GM12878 (cell line): ENCODE measurements at regions not wholly inside any gene's neighbourhood (a gene's known extent, or its start where the extent isn't known, plus 50 kb on each side); places are given as distances from the start of the nearest gene placed in this dataset.

Experiments used
- ATAC-seq: fragments of 200-7000 bp; cut with Tn5 transposase; 3 replicates; pipeline ENCODE4 v1.9.1; 2020; ENCODE audit warnings: mild to moderate bottlenecking, moderate library complexity
- BruUV-seq: library from RNA; stranded (reverse); fragments of 400-500 nt; replicated peaks from 2 replicates; lab custom pipeline; 2021; lab: Mats Ljungman, UMichigan
- CTCF ChIA-PET: fragments of 300-600 bp; sonication (Branson Sonifier 250); formaldehyde crosslinking; extraction: SDS; loops from one replicate; lab custom pipeline; 2021; ENCODE audit warnings: inconsistent platforms; lab: Yijun Ruan, JAX
- POLR2A ChIA-PET: fragments of 350-600 bp; formaldehyde crosslinking; extraction: SDS; loops from one replicate; lab custom pipeline; 2021; ENCODE audit warnings: inconsistent platforms; lab: Charles Lee
- RAD21 ChIA-PET: fragments of 300-600 bp; sonication (Branson Sonifier 250); formaldehyde crosslinking; loops from one replicate; lab custom pipeline; 2023; ENCODE audit warnings: antibody characterized with exemption; ENCODE audit not compliant: unreplicated experiment; lab: Charles Lee
- SMC1A ChIA-PET: fragments of 300-600 bp; sonication (Branson Sonifier 250); formaldehyde crosslinking; loops from one replicate; lab custom pipeline; 2023; ENCODE audit not compliant: unreplicated experiment, uncharacterized antibody; lab: Charles Lee
- DNase-seq: peaks from one replicate; pipeline ENCODE4 v3.0.0-alpha.2; 2011; ENCODE audit warnings: low read depth, low spot score
- FAIRE-seq: peaks from 3 replicates; lab custom pipeline; 2011; peaks lifted over from hg19 to GRCh38; lab: Jason Lieb, UNC
- H2AFZ ChIP-seq: 2 replicates; pipeline ENCODE4 v1.6.0; 2011; ENCODE audit warnings: low read depth, low read length, control low read depth; ENCODE audit not compliant: control insufficient read depth
- H3K27ac ChIP-seq: 2 replicates; pipeline ENCODE4 v1.5.1; 2011; ENCODE audit warnings: control low read depth; ENCODE audit not compliant: control insufficient read depth, insufficient read depth
- H3K27me3 ChIP-seq, 2 experiments: replicated peaks in 1 of 2; 2 replicates each; pipeline versions ENCODE4 v1.6.0 to v1.6.1; 2011; ENCODE audit warnings: low read length in 1 of 2; ENCODE audit not compliant: control insufficient read depth in 2 of 2, insufficient read depth in 2 of 2
- H3K36me3 ChIP-seq, 2 experiments: 2 replicates each; pipeline ENCODE4 v1.5.1; 2011; ENCODE audit warnings: low read length in 1 of 2; ENCODE audit not compliant: control insufficient read depth in 2 of 2, insufficient read depth in 2 of 2
- H3K4me1 ChIP-seq: 2 replicates; pipeline ENCODE4 v1.6.1; 2011; ENCODE audit warnings: mild to moderate bottlenecking, low read length, moderate library complexity, mixed read lengths; ENCODE audit not compliant: control insufficient read depth, insufficient read depth
- H3K4me2 ChIP-seq: 2 replicates; pipeline ENCODE4 v1.6.0; 2011; ENCODE audit warnings: control low read depth; ENCODE audit not compliant: control insufficient read depth, insufficient read depth
- H3K4me3 ChIP-seq: fragments of 200-600 bp; sonication (generic); 2 replicates; pipeline ENCODE4 v1.5.1; 2016
- H3K79me2 ChIP-seq: 2 replicates; pipeline ENCODE4 v1.6.0; 2011; ENCODE audit warnings: low read length; ENCODE audit not compliant: control insufficient read depth, insufficient read depth
- H3K9ac ChIP-seq: 2 replicates; pipeline ENCODE4 v1.8.0; 2011; ENCODE audit warnings: low read length, control low read depth, mixed read lengths; ENCODE audit not compliant: control insufficient read depth, insufficient read depth
- H3K9me3 ChIP-seq: replicated peaks from 3 replicates; pipeline ENCODE4 v1.5.1; 2011; ENCODE audit warnings: mild to moderate bottlenecking, low read length; ENCODE audit not compliant: control insufficient read depth, insufficient read depth
- H4K20me1 ChIP-seq: 2 replicates; pipeline ENCODE4 v1.6.0; 2011; ENCODE audit not compliant: control insufficient read depth, insufficient read depth
- BCL3 ChIP-seq: IDR thresholded peaks from 2 replicates; pipeline ENCODE4 v1.6.1; 2011; ENCODE audit warnings: borderline replicate concordance, low read depth, mild to moderate bottlenecking, moderate library complexity, low read length; ENCODE audit not compliant: insufficient read depth, poor library complexity, severe bottlenecking
- CBFB ChIP-seq: IDR thresholded peaks from 2 replicates; pipeline ENCODE4 v1.6.1; 2016; ENCODE audit warnings: antibody characterized with exemption, low read depth
- ESRRA ChIP-seq: IDR thresholded peaks from 2 replicates; pipeline ENCODE4 v1.6.1; 2012; ENCODE audit warnings: mild to moderate bottlenecking, low read length, improper control_type of control experiment
- FOXK2 ChIP-seq: fragments of 450-650 bp; IDR thresholded peaks from 2 replicates; pipeline ENCODE4 v1.6.1; 2017; ENCODE audit warnings: mild to moderate bottlenecking, moderate library complexity
- NFIC ChIP-seq: IDR thresholded peaks from 2 replicates; pipeline ENCODE4 v1.6.1; 2012; ENCODE audit warnings: low read depth, mild to moderate bottlenecking, inconsistent platforms, low read length, moderate library complexity
- PAX8 ChIP-seq: fragments of 450-650 bp; IDR thresholded peaks from 2 replicates; pipeline ENCODE4 v1.6.1; 2017; ENCODE audit warnings: mild to moderate bottlenecking, moderate library complexity
- SPI1 ChIP-seq: IDR thresholded peaks from 2 replicates; pipeline ENCODE4 v1.6.1; 2011; ENCODE audit warnings: low read depth, mild to moderate bottlenecking, low read length, moderate library complexity, borderline replicate concordance; ENCODE audit not compliant: insufficient read depth
- TAF1 ChIP-seq: IDR thresholded peaks from 2 replicates; pipeline ENCODE4 v1.6.1; 2011; ENCODE audit warnings: mild to moderate bottlenecking, low read depth, low read length, borderline replicate concordance
- ZSCAN29 ChIP-seq: fragments of 450-650 bp; IDR thresholded peaks from 2 replicates; pipeline ENCODE4 v1.6.1; 2017; ENCODE audit warnings: mild to moderate bottlenecking, moderate library complexity
- WGBS: methylation state at CpG from one replicate; pipeline ENCODE4 v1.1.6; 2016; ENCODE audit warnings: low lambda C conversion rate; ENCODE audit not compliant: insufficient replicate concordance, insufficient coverage; ENCODE audit errors: missing lambda C conversion rate; 5-methylcytosine and 5-hydroxymethylcytosine counted together
- in situ Hi-C: fragments of 300-500 bp; cut with MboI; formaldehyde crosslinking; loops from 9 replicates; pipeline ENCODE4 v1.14.3; 2018; ENCODE audit warnings: mixed read lengths
- intact Hi-C: fragments of 100-400 bp; cut with micrococcal nuclease; formaldehyde crosslinking; loops from one replicate; pipeline ENCODE4 v1.14.2; 2022; ENCODE audit not compliant: unreplicated experiment
- TF ChIP-seq, protein P1 (sequence below): fragments of 450-650 bp; IDR thresholded peaks from 2 replicates; pipeline ENCODE4 v1.6.1; 2016; ENCODE audit warnings: mild to moderate bottlenecking
- TF ChIP-seq, protein P2 (sequence below): fragments of 450-650 bp; IDR thresholded peaks from 2 replicates; pipeline ENCODE4 v1.6.1; 2018; ENCODE audit warnings: borderline replicate concordance, mild to moderate bottlenecking; ENCODE audit not compliant: partially characterized antibody
- TF ChIP-seq, protein P3 (sequence below): fragments of 150-350 bp; IDR thresholded peaks from 2 replicates; pipeline ENCODE4 v1.6.1; 2016; ENCODE audit warnings: low read depth, low read length

DNA sequence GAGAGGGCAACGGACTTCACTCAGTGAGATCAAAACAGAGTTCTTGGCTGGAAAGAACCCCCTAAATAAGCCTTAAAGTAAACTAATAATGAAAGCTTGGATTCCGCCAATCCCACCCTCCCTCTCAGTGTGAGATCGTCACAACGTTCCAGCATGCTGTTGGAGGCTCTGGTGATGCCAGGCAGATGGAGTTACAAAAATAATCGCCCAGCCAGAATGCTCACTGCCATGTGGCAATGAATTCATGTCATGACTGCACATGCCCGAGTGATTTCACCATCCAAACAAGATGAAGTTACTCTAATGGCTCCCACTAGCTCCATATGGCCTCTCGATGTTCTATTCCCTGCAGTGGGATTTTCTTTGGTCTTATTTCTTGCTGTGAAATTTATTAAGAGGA lies 248.0 kb downstream of the SPATA18 start:
- no peaks in the 10 kb centered on the region for H4K20me1 ChIP-seq
- ChIA-PET RAD21 (no interaction called here), CTCF (no interaction called here), POLR2A (no interaction called here), SMC1A (no interaction called here)
- 41% methylated on average over 7 of the region's 7 CpGs for WGBS
- BruUV-seq: no TSS peak
- H2AFZ ChIP-seq: no peak overlapping the region
- no peaks in the 10 kb centered on the region for H3K79me2 ChIP-seq
- H3K4me3 ChIP-seq: no peak overlapping the region
- intact Hi-C loops: no loop called here
- H3K9ac ChIP-seq: no peak overlapping the region
- no peaks in the 10 kb centered on the region for H3K4me1 ChIP-seq
- in situ Hi-C loops: no loop called here
- H3K4me2 ChIP-seq: no peak overlapping the region
- no peaks in the 10 kb centered on the region for H3K9me3 ChIP-seq
- no peak for ATAC-seq
- no peaks in the 10 kb centered on the region for H3K36me3 ChIP-seq
- DNase-seq: no peak
- no peaks in the 10 kb centered on the region for H3K27me3 ChIP-seq
- FAIRE-seq: no peak
- H3K27ac ChIP-seq: no peak overlapping the region
- TF ChIP-seq SPI1: no peak
- TF ChIP-seq PAX8: no peak
- TF ChIP-seq, protein P1, sequence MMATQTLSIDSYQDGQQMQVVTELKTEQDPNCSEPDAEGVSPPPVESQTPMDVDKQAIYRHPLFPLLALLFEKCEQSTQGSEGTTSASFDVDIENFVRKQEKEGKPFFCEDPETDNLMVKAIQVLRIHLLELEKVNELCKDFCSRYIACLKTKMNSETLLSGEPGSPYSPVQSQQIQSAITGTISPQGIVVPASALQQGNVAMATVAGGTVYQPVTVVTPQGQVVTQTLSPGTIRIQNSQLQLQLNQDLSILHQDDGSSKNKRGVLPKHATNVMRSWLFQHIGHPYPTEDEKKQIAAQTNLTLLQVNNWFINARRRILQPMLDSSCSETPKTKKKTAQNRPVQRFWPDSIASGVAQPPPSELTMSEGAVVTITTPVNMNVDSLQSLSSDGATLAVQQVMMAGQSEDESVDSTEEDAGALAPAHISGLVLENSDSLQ: no peak
- TF ChIP-seq ZSCAN29: no peak
- TF ChIP-seq FOXK2: no peak
- no peak for TF ChIP-seq NFIC
- TF ChIP-seq, protein P2, sequence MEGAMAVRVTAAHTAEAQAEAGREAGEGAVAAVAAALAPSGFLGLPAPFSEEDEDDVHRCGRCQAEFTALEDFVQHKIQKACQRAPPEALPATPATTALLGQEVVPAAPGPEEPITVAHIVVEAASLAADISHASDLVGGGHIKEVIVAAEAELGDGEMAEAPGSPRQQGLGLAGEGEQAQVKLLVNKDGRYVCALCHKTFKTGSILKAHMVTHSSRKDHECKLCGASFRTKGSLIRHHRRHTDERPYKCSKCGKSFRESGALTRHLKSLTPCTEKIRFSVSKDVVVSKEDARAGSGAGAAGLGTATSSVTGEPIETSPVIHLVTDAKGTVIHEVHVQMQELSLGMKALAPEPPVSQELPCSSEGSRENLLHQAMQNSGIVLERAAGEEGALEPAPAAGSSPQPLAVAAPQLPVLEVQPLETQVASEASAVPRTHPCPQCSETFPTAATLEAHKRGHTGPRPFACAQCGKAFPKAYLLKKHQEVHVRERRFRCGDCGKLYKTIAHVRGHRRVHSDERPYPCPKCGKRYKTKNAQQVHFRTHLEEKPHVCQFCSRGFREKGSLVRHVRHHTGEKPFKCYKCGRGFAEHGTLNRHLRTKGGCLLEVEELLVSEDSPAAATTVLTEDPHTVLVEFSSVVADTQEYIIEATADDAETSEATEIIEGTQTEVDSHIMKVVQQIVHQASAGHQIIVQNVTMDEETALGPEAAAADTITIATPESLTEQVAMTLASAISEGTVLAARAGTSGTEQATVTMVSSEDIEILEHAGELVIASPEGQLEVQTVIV: no peak
- TF ChIP-seq, protein P3, sequence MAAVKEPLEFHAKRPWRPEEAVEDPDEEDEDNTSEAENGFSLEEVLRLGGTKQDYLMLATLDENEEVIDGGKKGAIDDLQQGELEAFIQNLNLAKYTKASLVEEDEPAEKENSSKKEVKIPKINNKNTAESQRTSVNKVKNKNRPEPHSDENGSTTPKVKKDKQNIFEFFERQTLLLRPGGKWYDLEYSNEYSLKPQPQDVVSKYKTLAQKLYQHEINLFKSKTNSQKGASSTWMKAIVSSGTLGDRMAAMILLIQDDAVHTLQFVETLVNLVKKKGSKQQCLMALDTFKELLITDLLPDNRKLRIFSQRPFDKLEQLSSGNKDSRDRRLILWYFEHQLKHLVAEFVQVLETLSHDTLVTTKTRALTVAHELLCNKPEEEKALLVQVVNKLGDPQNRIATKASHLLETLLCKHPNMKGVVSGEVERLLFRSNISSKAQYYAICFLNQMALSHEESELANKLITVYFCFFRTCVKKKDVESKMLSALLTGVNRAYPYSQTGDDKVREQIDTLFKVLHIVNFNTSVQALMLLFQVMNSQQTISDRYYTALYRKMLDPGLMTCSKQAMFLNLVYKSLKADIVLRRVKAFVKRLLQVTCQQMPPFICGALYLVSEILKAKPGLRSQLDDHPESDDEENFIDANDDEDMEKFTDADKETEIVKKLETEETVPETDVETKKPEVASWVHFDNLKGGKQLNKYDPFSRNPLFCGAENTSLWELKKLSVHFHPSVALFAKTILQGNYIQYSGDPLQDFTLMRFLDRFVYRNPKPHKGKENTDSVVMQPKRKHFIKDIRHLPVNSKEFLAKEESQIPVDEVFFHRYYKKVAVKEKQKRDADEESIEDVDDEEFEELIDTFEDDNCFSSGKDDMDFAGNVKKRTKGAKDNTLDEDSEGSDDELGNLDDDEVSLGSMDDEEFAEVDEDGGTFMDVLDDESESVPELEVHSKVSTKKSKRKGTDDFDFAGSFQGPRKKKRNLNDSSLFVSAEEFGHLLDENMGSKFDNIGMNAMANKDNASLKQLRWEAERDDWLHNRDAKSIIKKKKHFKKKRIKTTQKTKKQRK: no peak
- no peak for TF ChIP-seq ESRRA
- no peak for TF ChIP-seq CBFB
- no peak for TF ChIP-seq BCL3
- TF ChIP-seq TAF1: no peak
